ENCODE measurements at regions not wholly inside any gene's neighbourhood (a gene's known extent, or its start where the extent isn't known, plus 50 kb on each side); places are given as distances from the start of the nearest gene placed in this dataset.

- no peaks in the 10 kb centered on the region for H3K4me1 ChIP-seq
- no peak overlapping the region for H3K27ac ChIP-seq
- H3K36me3 ChIP-seq, result no peaks in the 10 kb centered on the region
- H3K27me3 ChIP-seq, result no peaks in the 10 kb centered on the region
- no peak overlapping the region for H3K4me3 ChIP-seq
- TF ChIP-seq POLR2A (IDR thresholded peaks at IDR 0.05), result no peak
- TF ChIP-seq CTCF (IDR thresholded peaks at IDR 0.05), result no peak
- H3K9me3 ChIP-seq, result no peaks in the 10 kb centered on the region
- DNase-seq, result no peak
These were observed 210.8 kb upstream of the SOX9 start for GRCh38 chr17:71910002-71910401.

- no peak for DNase-seq
- Histone ChIP-seq H3K27me3 (no peaks in the 10 kb centered on the region), H3K4me1 (no peaks in the 10 kb centered on the region), H3K36me3 (no peaks in the 10 kb centered on the region), H3K9me3 (no peaks in the 10 kb centered on the region), H3K27ac (no peak overlapping the region), H3K4me3 (no peak overlapping the region)
- TF ChIP-seq CTCF (IDR thresholded peaks at IDR 0.05), result no peak
- TF ChIP-seq POLR2A (IDR thresholded peaks at IDR 0.05), result no peak
These were observed 206.8 kb upstream of the SOX9 start for GRCh38 chr17:71914042-71914441.

- Histone ChIP-seq H3K9me3 (no peaks in the 10 kb centered on the region), H3K4me1 (no peaks in the 10 kb centered on the region), H3K4me3 (no peak overlapping the region), H3K27ac (no peak overlapping the region), H3K36me3 (no peaks in the 10 kb centered on the region), H3K27me3 (no peaks in the 10 kb centered on the region)
- TF ChIP-seq CTCF (IDR thresholded peaks at IDR 0.05) (no peak), POLR2A (IDR thresholded peaks at IDR 0.05) (no peak)
- DNase-seq, result no peak
These were observed 206.0 kb upstream of the SOX9 start for GRCh38 chr17:71914812-71915211.

- no peak overlapping the region for H3K4me3 ChIP-seq
- no peaks in the 10 kb centered on the region for H3K9me3 ChIP-seq
- H3K27me3 ChIP-seq, result no peaks in the 10 kb centered on the region
- H3K36me3 ChIP-seq, result no peaks in the 10 kb centered on the region
- no peak overlapping the region for H3K27ac ChIP-seq
- H3K4me1 ChIP-seq, result no peaks in the 10 kb centered on the region
- DNase-seq, result no peak
- TF ChIP-seq POLR2A (IDR thresholded peaks at IDR 0.05), result no peak
- no peak for TF ChIP-seq CTCF (IDR thresholded peaks at IDR 0.05)
These were observed 203.1 kb upstream of the SOX9 start for GRCh38 chr17:71917715-71918114.

- Histone ChIP-seq H3K36me3 (no peaks in the 10 kb centered on the region), H3K27me3 (no peaks in the 10 kb centered on the region), H3K4me3 (no peak overlapping the region), H3K27ac (no peak overlapping the region), H3K9me3 (no peaks in the 10 kb centered on the region), H3K4me1 (no peaks in the 10 kb centered on the region)
- no peak for TF ChIP-seq POLR2A (IDR thresholded peaks at IDR 0.05)
- TF ChIP-seq CTCF (IDR thresholded peaks at IDR 0.05), result no peak
- no peak for DNase-seq
These were observed 201.6 kb upstream of the SOX9 start for GRCh38 chr17:71919186-71919585.

GRCh38 chr17:71919896-71920295, 200.9 kb upstream of the SOX9 start:
- Histone ChIP-seq H3K4me1 (no peaks in the 10 kb centered on the region), H3K4me3 (no peak overlapping the region), H3K27ac (no peak overlapping the region), H3K27me3 (no peaks in the 10 kb centered on the region), H3K9me3 (no peaks in the 10 kb centered on the region), H3K36me3 (no peaks in the 10 kb centered on the region)
- no peak for TF ChIP-seq POLR2A (IDR thresholded peaks at IDR 0.05)
- no peak for TF ChIP-seq CTCF (IDR thresholded peaks at IDR 0.05)
- no peak for DNase-seq

Data from Peyer's patch (tissue), 4 donors.